Transverse colon (tissue), 4 donors: ENCODE measurements at regions not wholly inside any gene's neighbourhood (a gene's known extent, or its start where the extent isn't known, plus 50 kb on each side); places are given as distances from the start of the nearest gene placed in this dataset.

Experiments used
- DNase-seq: peaks from one replicate; pipeline ENCODE4 v3.0.0-alpha.2; 2019
- H3K27ac ChIP-seq, 4 donors: fragments of 200-600 bp; sonication (generic); 2 replicates each; pipeline ENCODE4 v1.5.1; 2016 to 2018; ENCODE audit warnings: inconsistent platforms in 4 of 4
- H3K27me3 ChIP-seq: fragments of 200-600 bp; sonication (generic); 2 replicates; pipeline ENCODE4 v1.5.1; 2017; ENCODE audit warnings: inconsistent platforms
- H3K36me3 ChIP-seq, 4 donors: fragments of 200-600 bp; sonication (generic); 2 replicates each; pipeline ENCODE4 v1.5.1; 2017 to 2019; ENCODE audit warnings: inconsistent platforms in 4 of 4
- H3K4me1 ChIP-seq, 4 donors: fragments of 200-600 bp; sonication (generic); 2 replicates each; pipeline ENCODE4 v1.5.1; 2017 to 2020; ENCODE audit warnings: inconsistent platforms in 4 of 4
- H3K4me3 ChIP-seq, 4 donors: fragments of 200-600 bp; sonication (generic); 1 replicate in 1 of 4; 2 replicates in 3 of 4; pipeline versions ENCODE4 v1.5.1 to v1.6.1; 2017 to 2019; ENCODE audit warnings: inconsistent platforms in 4 of 4
- H3K9me3 ChIP-seq, 2 donors: fragments of 200-600 bp; sonication (generic); 2 replicates each; pipeline ENCODE4 v1.5.1; 2017 to 2019; ENCODE audit warnings: inconsistent platforms in 2 of 2
- EP300 ChIP-seq: sonication (generic); formaldehyde crosslinking; IDR thresholded peaks from one replicate; pipeline ENCODE4 v1.6.1; 2017; ENCODE audit warnings: antibody characterized with exemption, low read depth
- POLR2A ChIP-seq: fragments of 450-650 bp; IDR thresholded peaks from one replicate; pipeline ENCODE4 v1.6.1; 2016; ENCODE audit warnings: antibody characterized with exemption, mild to moderate bottlenecking, moderate library complexity
- POLR2AphosphoS5 ChIP-seq, 3 donors: sonication (generic); formaldehyde crosslinking; IDR thresholded peaks; one replicate each; pipeline ENCODE4 v1.6.1; 2016; ENCODE audit warnings: antibody characterized with exemption in 3 of 3
- WGBS, 2 donors: methylation state at CpG; one replicate each; pipeline ENCODE4 v1.1.5; 2018; ENCODE audit warnings: low coverage in 1 of 2; 5-methylcytosine and 5-hydroxymethylcytosine counted together
- in situ Hi-C, 4 donors: fragments of 200-750 bp; cut with MboI; loops; one replicate each; pipeline versions ENCODE4 v1.15.0 to v1.15.1; 2017; ENCODE audit warnings: low sequenced_read_pairs in 3 of 4, low pct_ligation_motif_present in 1 of 4, low pct_unique_long_range_greater_than_20kb in 1 of 4
- intact Hi-C: fragments of 100-400 bp; cut with DNase I; formaldehyde crosslinking; loops from one replicate; pipeline ENCODE4 v1.15.1; 2023; ENCODE audit warnings: low total_unique reads
- TF ChIP-seq, protein P1 (sequence below), 5 experiments: fragments of 200-600 bp in 3 of 5; fragments of 450-650 bp in 2 of 5; sonication (generic) in 3 of 5; IDR thresholded peaks; 1 replicate in 2 of 5; 2 replicates in 3 of 5; pipeline ENCODE4 v1.5.1; 2016 to 2017; ENCODE audit warnings: antibody characterized with exemption in 5 of 5, inconsistent platforms in 3 of 5, mild to moderate bottlenecking in 2 of 5, moderate library complexity in 1 of 5

DNA sequence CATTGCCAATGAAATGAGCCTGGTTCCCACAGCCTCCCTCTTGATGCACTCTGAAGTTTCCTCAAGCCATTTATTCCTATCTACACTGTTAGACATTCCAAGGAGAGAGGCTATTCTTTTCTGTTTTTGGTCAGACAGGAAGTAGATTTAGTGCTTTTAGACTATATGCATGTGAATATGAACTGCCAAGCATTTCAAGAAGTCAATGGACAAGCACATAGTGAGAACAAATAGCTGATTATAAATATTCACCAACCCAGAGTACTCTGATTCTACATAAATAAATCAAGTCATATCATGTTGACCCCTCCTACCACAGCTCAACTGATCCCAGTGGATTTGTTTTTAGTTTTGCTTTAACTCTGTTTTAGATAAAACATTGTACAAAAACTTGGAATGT is 412.5 kb upstream of the RARB start:
- in situ Hi-C loops (loop anchor here in 2 of 4 donors (25.0 kb wide), 1 partner anchor 572 kb away; no protein-coding TSS in a partner anchor), intact Hi-C loops (no loop called here)
- Histone ChIP-seq H3K36me3 (no peaks in the 10 kb centered on the region), H3K4me1 (no peaks in the 10 kb centered on the region), H3K27ac (no peak overlapping the region), H3K27me3 (no peaks in the 10 kb centered on the region), H3K9me3 (no peaks in the 10 kb centered on the region), H3K4me3 (no peak overlapping the region)
- TF ChIP-seq, protein P1, sequence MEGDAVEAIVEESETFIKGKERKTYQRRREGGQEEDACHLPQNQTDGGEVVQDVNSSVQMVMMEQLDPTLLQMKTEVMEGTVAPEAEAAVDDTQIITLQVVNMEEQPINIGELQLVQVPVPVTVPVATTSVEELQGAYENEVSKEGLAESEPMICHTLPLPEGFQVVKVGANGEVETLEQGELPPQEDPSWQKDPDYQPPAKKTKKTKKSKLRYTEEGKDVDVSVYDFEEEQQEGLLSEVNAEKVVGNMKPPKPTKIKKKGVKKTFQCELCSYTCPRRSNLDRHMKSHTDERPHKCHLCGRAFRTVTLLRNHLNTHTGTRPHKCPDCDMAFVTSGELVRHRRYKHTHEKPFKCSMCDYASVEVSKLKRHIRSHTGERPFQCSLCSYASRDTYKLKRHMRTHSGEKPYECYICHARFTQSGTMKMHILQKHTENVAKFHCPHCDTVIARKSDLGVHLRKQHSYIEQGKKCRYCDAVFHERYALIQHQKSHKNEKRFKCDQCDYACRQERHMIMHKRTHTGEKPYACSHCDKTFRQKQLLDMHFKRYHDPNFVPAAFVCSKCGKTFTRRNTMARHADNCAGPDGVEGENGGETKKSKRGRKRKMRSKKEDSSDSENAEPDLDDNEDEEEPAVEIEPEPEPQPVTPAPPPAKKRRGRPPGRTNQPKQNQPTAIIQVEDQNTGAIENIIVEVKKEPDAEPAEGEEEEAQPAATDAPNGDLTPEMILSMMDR (IDR thresholded peaks at IDR 0.05) = no peak
- TF ChIP-seq POLR2A (no peak), POLR2AphosphoS5 (IDR thresholded peaks at IDR 0.05) (no peak), EP300 (no peak)
- DNase-seq = no peak

GRCh38 chr3:25018909-25019308 is 409.2 kb upstream of the RARB start:
- intact Hi-C loops = no loop called here
- no peak overlapping the region for H3K27ac ChIP-seq
- in situ Hi-C loops = loop anchor here in 2 of 4 donors (25.0 kb wide), 1 partner anchor 568 kb away; no protein-coding TSS in a partner anchor

GRCh38 chr3:25019506-25019905 is 408.6 kb upstream of the RARB start:
- no peaks in the 10 kb centered on the region for H3K36me3 ChIP-seq
- H3K27ac ChIP-seq = no peak overlapping the region
- no peaks in the 10 kb centered on the region for H3K27me3 ChIP-seq
- WGBS, 2 donors = 73 to 81% methylated on average over 2 of the region's 2 CpGs
- no peak for TF ChIP-seq POLR2A
- TF ChIP-seq EP300 = no peak
- TF ChIP-seq, protein P1 (IDR thresholded peaks at IDR 0.05) = no peak
- TF ChIP-seq POLR2AphosphoS5 (IDR thresholded peaks at IDR 0.05) = no peak
- in situ Hi-C loops = loop anchor here in 2 of 4 donors (25.0 kb wide), 1 partner anchor 568 kb away; no protein-coding TSS in a partner anchor
- DNase-seq = no peak
- H3K4me3 ChIP-seq = no peak overlapping the region
- intact Hi-C loops = no loop called here
- no peaks in the 10 kb centered on the region for H3K4me1 ChIP-seq
- H3K9me3 ChIP-seq = no peaks in the 10 kb centered on the region

More at GRCh38 chr3:25018909-25019308, 409.2 kb upstream of the RARB start:
- DNase-seq = no peak
- H3K36me3 ChIP-seq = no peaks in the 10 kb centered on the region
- H3K4me1 ChIP-seq = no peaks in the 10 kb centered on the region
- no peak overlapping the region for H3K4me3 ChIP-seq
- no peaks in the 10 kb centered on the region for H3K9me3 ChIP-seq
- TF ChIP-seq, protein P1 (IDR thresholded peaks at IDR 0.05) = no peak
- no peaks in the 10 kb centered on the region for H3K27me3 ChIP-seq

GRCh38 chr3:25021816-25022215 is 406.2 kb upstream of the RARB start:
- TF ChIP-seq EP300 = no peak
- TF ChIP-seq, protein P1 (IDR thresholded peaks at IDR 0.05) = peak; percentile 36 to 52 (median 39)
- no peak overlapping the region for H3K4me3 ChIP-seq
- H3K27ac ChIP-seq = no peak overlapping the region
- H3K9me3 ChIP-seq = no peaks in the 10 kb centered on the region
- 34 to 35% methylated on average over 3 of the region's 3 CpGs for WGBS, 2 donors
- H3K4me1 ChIP-seq = no peaks in the 10 kb centered on the region
- intact Hi-C loops (no loop called here), in situ Hi-C loops (loop anchor here in 2 of 4 donors (25.0 kb wide), 1 partner anchor 565 kb away; no protein-coding TSS in a partner anchor)
- no peaks in the 10 kb centered on the region for H3K27me3 ChIP-seq
- H3K36me3 ChIP-seq = no peaks in the 10 kb centered on the region
- DNase-seq = no peak
